DOHH2 (cell line): ENCODE measurements at regions not wholly inside any gene's neighbourhood (a gene's known extent, or its start where the extent isn't known, plus 50 kb on each side); places are given as distances from the start of the nearest gene placed in this dataset.

Experiments
- H3F3A ChIP-seq: fragments of 200-600 bp; sonication (generic), shearing (Covaris generic); 2 replicates; pipeline ENCODE4 v1.6.0; 2016; ENCODE audit warnings: antibody characterized with exemption, mild to moderate bottlenecking; ENCODE audit not compliant: control insufficient read depth, insufficient read depth
- H3K27ac ChIP-seq: fragments of 200-600 bp; sonication (generic); 2 replicates; pipeline ENCODE4 v1.5.1; 2014; ENCODE audit warnings: low read depth, mild to moderate bottlenecking, low read length, moderate library complexity
- H3K27me3 ChIP-seq: fragments of 200-600 bp; sonication (generic); 2 replicates; pipeline ENCODE4 v1.6.1; 2014; ENCODE audit warnings: mild to moderate bottlenecking, low read length, mixed read lengths; ENCODE audit not compliant: control insufficient read depth
- H3K36me3 ChIP-seq: fragments of 200-600 bp; sonication (generic); 2 replicates; pipeline ENCODE4 v1.6.1; 2014; ENCODE audit warnings: mild to moderate bottlenecking, low read length, moderate library complexity, mixed read lengths; ENCODE audit not compliant: control insufficient read depth
- H3K4me1 ChIP-seq: fragments of 200-600 bp; sonication (generic); 2 replicates; pipeline ENCODE4 v1.6.1; 2014; ENCODE audit warnings: mild to moderate bottlenecking, low read length, mixed read lengths; ENCODE audit not compliant: control insufficient read depth
- H3K4me2 ChIP-seq: fragments of 200-600 bp; sonication (generic); 2 replicates; pipeline ENCODE4 v1.6.0; 2014; ENCODE audit warnings: mild to moderate bottlenecking, low read length, moderate library complexity
- H3K4me3 ChIP-seq: fragments of 200-600 bp; sonication (generic); 2 replicates; pipeline ENCODE4 v1.5.1; 2014; ENCODE audit warnings: mild to moderate bottlenecking, low read length, mixed read lengths
- H3K79me2 ChIP-seq: fragments of 200-600 bp; sonication (generic); 2 replicates; pipeline ENCODE4 v1.6.1; 2014; ENCODE audit warnings: mild to moderate bottlenecking, low read length, mixed read lengths; ENCODE audit not compliant: control insufficient read depth
- H3K9me2 ChIP-seq: fragments of 200-600 bp; sonication (generic); replicated peaks from 2 replicates; pipeline ENCODE4 v1.6.1; 2014; ENCODE audit warnings: mild to moderate bottlenecking, low read length, mixed read lengths; ENCODE audit not compliant: control insufficient read depth
- H3K9me3 ChIP-seq: fragments of 200-600 bp; sonication (generic); 2 replicates; pipeline ENCODE4 v1.6.1; 2014; ENCODE audit warnings: antibody characterized with exemption, low read length, mixed read lengths; ENCODE audit not compliant: control insufficient read depth, insufficient read depth
- H4K20me1 ChIP-seq: fragments of 200-600 bp; sonication (generic); 2 replicates; pipeline ENCODE4 v1.6.0; 2014; ENCODE audit warnings: low read depth, mild to moderate bottlenecking, antibody characterized with exemption, low read length, moderate library complexity; ENCODE audit not compliant: control insufficient read depth, insufficient read depth
- CTCF ChIP-seq: fragments of 200-600 bp; sonication (generic); IDR thresholded peaks from one replicate; pipeline ENCODE4 v1.5.1; 2014; ENCODE audit warnings: antibody characterized with exemption, mild to moderate bottlenecking, low read depth, low read length; ENCODE audit not compliant: poor library complexity, severe bottlenecking
- EZH2phosphoT487 ChIP-seq: fragments of 200-600 bp; sonication (generic); IDR thresholded peaks from 2 replicates; pipeline ENCODE4 v1.6.1; 2017; ENCODE audit warnings: borderline replicate concordance, mild to moderate bottlenecking, antibody characterized with exemption, low read length, moderate library complexity, mixed read lengths

- no peak overlapping the region for H3K4me2 ChIP-seq
- H3K4me3 ChIP-seq, result no peak overlapping the region
- H3K79me2 ChIP-seq, result no peaks in the 10 kb centered on the region
- H3K9me2 ChIP-seq, result no peaks in the 10 kb centered on the region
- H3K36me3 ChIP-seq, result no peaks in the 10 kb centered on the region
- H3K27me3 ChIP-seq, result no peaks in the 10 kb centered on the region
- H3K4me1 ChIP-seq, result 0 out of 2 replicates have a peak, but pooled peaks cover 2% of the 10 kb centered on the region
- no peak for TF ChIP-seq CTCF
- no peak for TF ChIP-seq EZH2phosphoT487
- H3K9me3 ChIP-seq, result no peaks in the 10 kb centered on the region
- H4K20me1 ChIP-seq, result no peaks in the 10 kb centered on the region
- no peak overlapping the region for H3K27ac ChIP-seq
- H3F3A ChIP-seq, result no peaks in the 10 kb centered on the region
These were observed 63.0 kb upstream of the SMAD3 start for GRCh38 chr15:67002368-67002767.

- H3K9me2 ChIP-seq, result no peaks in the 10 kb centered on the region
- TF ChIP-seq CTCF (no peak), EZH2phosphoT487 (no peak)
- H3K27me3 ChIP-seq, result no peaks in the 10 kb centered on the region
- no peak overlapping the region for H3K4me2 ChIP-seq
- no peaks in the 10 kb centered on the region for H3K9me3 ChIP-seq
- no peaks in the 10 kb centered on the region for H3F3A ChIP-seq
- H3K79me2 ChIP-seq, result no peaks in the 10 kb centered on the region
- no peak overlapping the region for H3K4me3 ChIP-seq
- no peaks in the 10 kb centered on the region for H3K36me3 ChIP-seq
- no peaks in the 10 kb centered on the region for H4K20me1 ChIP-seq
- no peak overlapping the region for H3K27ac ChIP-seq
- 0 out of 2 replicates have a peak, but pooled peaks cover 2% of the 10 kb centered on the region for H3K4me1 ChIP-seq
These were observed 61.8 kb upstream of the SMAD3 start for GRCh38 chr15:67003586-67003985.

GRCh38 chr15:67004142-67004541 lies 61.3 kb upstream of the SMAD3 start:
- no peaks in the 10 kb centered on the region for H3K79me2 ChIP-seq
- no peak overlapping the region for H3K4me2 ChIP-seq
- no peaks in the 10 kb centered on the region for H3F3A ChIP-seq
- no peaks in the 10 kb centered on the region for H4K20me1 ChIP-seq
- H3K27me3 ChIP-seq, result no peaks in the 10 kb centered on the region
- H3K4me1 ChIP-seq, result 0 out of 2 replicates have a peak, but pooled peaks cover 2% of the 10 kb centered on the region
- H3K9me2 ChIP-seq, result no peaks in the 10 kb centered on the region
- H3K27ac ChIP-seq, result no peak overlapping the region
- H3K36me3 ChIP-seq, result no peaks in the 10 kb centered on the region
- no peaks in the 10 kb centered on the region for H3K9me3 ChIP-seq
- TF ChIP-seq CTCF, result no peak
- no peak for TF ChIP-seq EZH2phosphoT487
- H3K4me3 ChIP-seq, result no peak overlapping the region
